ENCODE measurements at regions not wholly inside any gene's neighbourhood (a gene's known extent, or its start where the extent isn't known, plus 50 kb on each side); places are given as distances from the start of the nearest gene placed in this dataset.

GRCh38 chr19:56988299-56988698, 131.5 kb upstream of the USP29 start:
- no peaks in the 10 kb centered on the region for H3K27me3 ChIP-seq
- H3K9me3 ChIP-seq, result peaks cover 0 to 4% of the 10 kb centered on the region in 2 donors
- TF ChIP-seq CTCF (IDR thresholded peaks at IDR 0.05), result no peak
- no peaks in the 10 kb centered on the region for H3K36me3 ChIP-seq
- no peaks in the 10 kb centered on the region for H3K4me1 ChIP-seq
- DNase-seq (ENCODE audit: low spot score in 2 of 2), result no peak
- H3K27ac ChIP-seq, result no peak overlapping the region
- no peak overlapping the region for H3K4me3 ChIP-seq
- intact Hi-C loops (cut with DNase I), result no loop called here

DNA sequence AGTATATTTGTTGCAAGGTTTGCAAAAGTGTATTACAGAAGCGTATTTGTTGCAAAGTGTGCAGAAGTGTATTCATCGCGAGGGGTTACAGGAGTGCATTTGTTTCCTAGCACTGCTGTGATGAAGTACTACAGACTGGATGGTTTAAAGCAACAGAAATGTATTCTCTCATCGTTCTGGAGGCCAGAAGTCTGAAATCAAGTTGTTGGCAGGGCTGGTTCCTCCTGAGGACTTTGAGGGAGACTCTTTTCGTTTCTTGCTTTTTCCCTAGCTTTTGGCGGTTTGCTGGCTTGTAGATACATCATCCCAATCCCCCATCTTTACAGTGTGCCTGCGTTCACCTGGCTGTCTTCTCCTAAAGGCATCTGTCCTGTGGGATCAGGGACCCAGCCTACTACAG, 127.9 kb upstream of the USP29 start:
- DNase-seq (ENCODE audit: low spot score in 2 of 2), result no peak
- no peaks in the 10 kb centered on the region for H3K27me3 ChIP-seq
- no peak overlapping the region for H3K27ac ChIP-seq
- H3K9me3 ChIP-seq, result peaks cover 0 to 11% of the 10 kb centered on the region in 2 donors
- TF ChIP-seq CTCF (IDR thresholded peaks at IDR 0.05), result no peak
- H3K4me1 ChIP-seq, result no peaks in the 10 kb centered on the region
- no peaks in the 10 kb centered on the region for H3K36me3 ChIP-seq
- intact Hi-C loops (cut with DNase I), result no loop called here
- no peak overlapping the region for H3K4me3 ChIP-seq

DNA sequence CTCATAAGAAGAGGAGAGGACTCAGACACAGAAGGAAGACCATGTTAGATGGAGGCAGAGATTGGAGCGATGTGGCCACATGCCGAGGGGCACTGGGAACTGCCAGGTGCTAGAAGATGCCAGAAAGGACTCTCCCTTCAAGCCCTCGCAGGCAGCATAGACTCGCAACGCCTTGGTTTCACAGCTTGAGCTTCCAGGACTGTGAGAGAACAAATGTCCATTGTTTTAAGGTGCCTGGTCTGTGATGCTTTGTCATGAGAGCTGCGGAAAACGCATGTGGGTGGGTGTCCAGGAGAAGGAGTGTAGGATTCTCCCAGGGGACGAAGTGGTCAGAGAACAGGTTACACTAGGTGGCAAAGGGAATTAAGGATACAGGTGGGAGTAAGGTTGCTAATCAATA, 125.9 kb upstream of the USP29 start:
- no peak for TF ChIP-seq CTCF (IDR thresholded peaks at IDR 0.05)
- H3K27ac ChIP-seq, result no peak overlapping the region
- no peak for DNase-seq (ENCODE audit: low spot score in 2 of 2)
- no peaks in the 10 kb centered on the region for H3K4me1 ChIP-seq
- H3K27me3 ChIP-seq, result no peaks in the 10 kb centered on the region
- no peaks in the 10 kb centered on the region for H3K36me3 ChIP-seq
- intact Hi-C loops (cut with DNase I), result no loop called here
- H3K4me3 ChIP-seq, result no peak overlapping the region
- H3K9me3 ChIP-seq, result peaks cover 0 to 11% of the 10 kb centered on the region in 2 donors

- intact Hi-C loops (cut with DNase I), result no loop called here
- H3K9me3 ChIP-seq, result peaks cover 0 to 11% of the 10 kb centered on the region in 2 donors
- TF ChIP-seq CTCF (IDR thresholded peaks at IDR 0.05), result no peak
- H3K27me3 ChIP-seq, result no peaks in the 10 kb centered on the region
- H3K36me3 ChIP-seq, result no peaks in the 10 kb centered on the region
- H3K27ac ChIP-seq, result no peak overlapping the region
- no peaks in the 10 kb centered on the region for H3K4me1 ChIP-seq
- H3K4me3 ChIP-seq, result no peak overlapping the region
- no peak for DNase-seq (ENCODE audit: low spot score in 2 of 2)
Observed at GRCh38 chr19:56994251-56995017, 125.4 kb upstream of the USP29 start.

DNA sequence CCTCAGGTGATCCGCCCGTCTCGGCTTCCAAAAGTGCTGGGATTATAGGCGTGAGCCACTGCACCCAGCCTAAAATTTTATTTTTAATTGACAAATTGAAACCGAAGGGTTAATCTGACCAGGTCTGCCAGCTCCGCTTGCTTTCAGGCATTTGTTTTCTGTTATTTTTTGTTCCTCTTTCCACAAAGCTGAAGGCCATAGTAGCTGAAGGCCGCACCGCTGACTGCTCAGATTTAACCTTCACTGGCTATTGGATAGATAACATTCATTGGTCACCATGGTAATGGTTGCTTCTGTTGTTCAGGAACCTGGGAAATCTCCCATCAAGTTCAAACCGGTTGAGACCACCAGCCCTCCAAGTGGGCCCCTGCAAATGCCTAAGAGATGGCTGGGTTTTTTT, 124.5 kb upstream of the USP29 start:
- no peak overlapping the region for H3K27ac ChIP-seq
- H3K36me3 ChIP-seq, result no peaks in the 10 kb centered on the region
- no peak for TF ChIP-seq CTCF (IDR thresholded peaks at IDR 0.05)
- no peak overlapping the region for H3K4me3 ChIP-seq
- H3K4me1 ChIP-seq, result no peaks in the 10 kb centered on the region
- peaks cover 0 to 11% of the 10 kb centered on the region in 2 donors for H3K9me3 ChIP-seq
- no peaks in the 10 kb centered on the region for H3K27me3 ChIP-seq
- intact Hi-C loops (cut with DNase I), result no loop called here
- no peak for DNase-seq (ENCODE audit: low spot score in 2 of 2)
